Ureter (tissue), 1 donor: ENCODE measurements at regions not wholly inside any gene's neighbourhood (a gene's known extent, or its start where the extent isn't known, plus 50 kb on each side); places are given as distances from the start of the nearest gene placed in this dataset.

ENCODE experiments used
- DNase-seq: peaks from one replicate; pipeline ENCODE4 v3.0.0-alpha.2; 2020; ENCODE audit warnings: low spot score
- donor health status: DM: yes; HTN: yes; CAD: no.

DNA sequence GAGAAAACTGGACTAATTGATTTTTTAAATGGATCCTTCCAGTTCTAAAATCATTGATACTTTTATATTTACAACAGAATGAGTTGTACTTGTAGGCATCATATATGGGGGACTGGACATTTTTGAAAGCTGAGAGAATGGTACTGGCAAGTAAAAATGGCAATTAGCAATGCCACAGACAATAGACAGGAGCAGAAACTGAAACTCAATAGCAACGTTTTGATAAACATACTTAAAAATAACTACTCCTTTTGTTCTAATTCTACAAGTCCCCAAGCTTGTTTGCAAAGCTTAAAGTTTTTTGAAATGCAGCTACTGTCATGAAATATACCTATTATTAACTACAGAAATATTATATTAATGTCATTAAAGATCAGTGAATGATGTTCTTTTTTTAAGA is 52.8 kb upstream of the FBXL7 start:
- DNase-seq: no peak

DNA sequence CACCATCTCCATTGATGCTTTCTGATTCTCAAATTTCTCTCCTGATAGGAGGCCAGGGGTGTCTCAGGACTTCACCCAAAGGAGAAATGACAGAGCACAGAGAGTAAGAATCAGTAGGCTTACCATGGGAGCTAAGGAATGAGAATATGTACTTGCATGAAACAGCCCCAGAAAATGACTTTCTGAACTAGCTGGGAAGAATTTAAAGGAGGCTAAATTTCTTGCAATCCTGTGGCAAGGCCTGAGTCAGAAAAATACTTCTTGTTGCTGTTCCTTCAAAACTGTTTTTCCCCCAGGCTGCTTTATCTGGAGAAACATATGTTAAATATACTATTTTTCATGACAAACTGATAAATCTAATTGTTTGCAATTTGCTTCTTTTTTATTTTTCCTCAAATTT is 53.4 kb upstream of the FBXL7 start:
- no peak for DNase-seq

DNA sequence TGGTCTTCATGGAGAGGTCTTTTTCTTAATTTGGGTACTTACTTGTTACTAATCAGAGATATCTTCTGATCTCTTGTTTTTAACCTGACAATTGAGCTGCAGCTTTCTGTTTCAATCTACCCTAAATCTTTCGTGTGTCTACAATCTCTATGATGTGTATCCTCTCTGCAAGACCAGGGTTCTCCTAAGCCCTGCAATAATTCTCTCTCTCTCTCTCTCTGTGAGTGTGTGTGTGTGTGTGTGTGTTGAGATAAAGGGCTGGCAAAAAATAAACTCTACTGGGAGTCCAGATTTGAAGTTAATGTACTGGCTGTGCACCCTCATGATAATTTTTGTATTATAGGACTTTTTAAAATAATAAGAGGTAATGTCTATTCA is 57.8 kb upstream of the FBXL7 start:
- no peak for DNase-seq

DNA sequence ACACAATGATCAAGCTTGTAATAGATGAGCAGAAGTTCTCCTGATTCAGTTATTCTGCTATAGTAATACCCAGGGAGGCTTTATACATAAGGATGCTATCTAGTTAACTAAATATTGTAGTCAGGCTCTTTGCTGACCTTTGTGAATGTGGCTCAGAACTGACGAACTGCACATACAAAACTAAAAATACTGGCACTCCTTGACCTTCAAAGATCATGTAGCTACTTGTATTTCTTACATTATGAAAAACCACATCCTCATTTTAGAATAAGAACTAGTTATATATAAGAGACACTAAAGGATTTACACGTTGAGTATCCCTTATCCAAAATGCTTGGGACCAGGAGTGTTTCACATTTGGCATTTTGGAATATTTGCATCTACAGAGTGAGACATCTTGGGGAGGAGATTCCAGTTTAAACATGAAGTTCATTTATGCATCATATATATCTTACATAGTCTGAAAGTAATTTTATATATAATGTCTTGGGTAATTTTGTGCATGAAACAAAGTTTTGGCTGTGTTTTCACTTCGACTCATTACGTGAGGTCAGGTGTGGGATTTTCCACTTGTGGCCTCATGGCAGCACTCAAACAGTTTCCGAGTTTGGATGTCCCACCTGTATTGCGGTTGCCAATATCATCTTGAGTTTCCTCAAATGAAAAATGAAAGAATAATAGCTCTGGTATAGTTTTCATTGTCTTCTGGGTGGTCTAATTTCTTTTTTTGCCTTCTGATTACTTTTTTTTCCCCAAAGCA is 58.4 kb upstream of the FBXL7 start:
- no peak for DNase-seq

DNA sequence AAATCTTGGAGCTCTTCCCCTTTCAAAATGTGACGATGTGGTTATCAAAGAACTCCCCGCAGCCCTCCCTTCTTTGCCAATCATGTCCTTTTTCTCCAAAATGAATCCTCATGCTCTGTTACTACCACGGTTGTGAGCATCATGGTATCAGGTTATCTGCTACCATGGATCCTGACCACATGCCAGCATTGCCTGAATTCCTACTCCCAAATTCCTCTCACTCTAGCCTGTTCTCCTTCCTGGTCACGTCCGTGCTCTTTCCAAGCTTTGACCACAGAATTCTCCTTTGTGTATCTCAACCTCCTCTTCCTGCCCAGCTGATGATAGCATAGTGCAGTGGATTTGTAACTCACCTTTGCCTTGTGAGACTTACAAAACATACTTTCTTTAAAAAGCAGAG is 59.5 kb upstream of the FBXL7 start:
- no peak for DNase-seq

DNA sequence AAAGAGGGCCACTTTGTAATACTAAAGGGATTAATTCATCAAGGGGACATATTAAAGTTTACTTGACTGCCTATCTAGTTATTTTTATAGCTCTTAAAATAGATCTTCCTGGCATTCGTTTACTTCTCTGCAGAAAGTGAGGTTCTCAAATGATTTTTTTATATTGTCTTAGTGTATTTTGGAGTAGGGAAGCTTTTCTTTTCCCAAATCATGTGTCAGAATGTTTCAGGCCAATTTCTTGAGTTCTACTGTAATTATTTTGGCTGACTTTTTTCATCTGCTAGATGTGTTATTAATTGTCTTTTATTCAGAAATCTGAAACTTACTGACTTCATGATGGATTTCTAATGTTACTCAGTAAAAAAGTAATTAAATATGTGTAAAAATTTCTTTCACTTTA is 60.2 kb upstream of the FBXL7 start:
- no peak for DNase-seq

DNA sequence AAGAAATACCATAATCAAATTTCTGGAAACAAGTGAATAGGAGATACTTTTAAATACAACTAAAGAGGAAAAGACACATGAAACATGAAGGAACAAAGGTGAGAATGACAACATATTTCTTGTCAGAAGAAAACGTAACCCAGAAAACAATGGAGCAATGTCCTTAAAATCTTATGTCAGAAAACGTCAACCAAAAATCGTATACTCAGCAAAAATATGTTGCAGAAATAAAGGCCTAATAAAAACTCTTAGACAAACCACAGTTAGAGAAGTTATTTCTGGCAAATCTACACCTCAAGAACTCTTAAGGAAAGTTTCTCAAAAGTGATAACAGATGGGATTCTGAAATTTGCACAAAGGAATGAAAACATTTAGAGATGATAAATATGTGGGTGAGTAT is 66.3 kb upstream of the FBXL7 start:
- no peak for DNase-seq

DNA sequence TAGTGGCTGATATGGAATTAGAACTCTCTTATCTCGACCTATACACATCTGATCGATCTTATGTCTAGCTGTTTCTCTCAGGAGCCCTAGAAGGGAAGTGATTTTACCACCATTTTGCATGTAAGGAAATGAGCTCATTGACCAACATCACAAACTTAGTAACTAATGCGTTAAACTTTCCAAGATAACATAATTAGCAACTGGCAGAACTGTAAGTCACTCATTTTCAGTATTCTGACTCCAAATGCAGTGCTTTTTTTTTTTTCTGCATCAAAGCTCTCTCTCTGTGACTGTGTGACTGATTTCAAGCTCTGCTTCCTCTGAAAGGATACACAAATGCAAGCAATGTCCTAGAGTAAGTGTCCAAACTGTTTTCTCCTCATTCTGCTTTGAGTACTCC is 68.1 kb upstream of the FBXL7 start:
- no peak for DNase-seq

DNA sequence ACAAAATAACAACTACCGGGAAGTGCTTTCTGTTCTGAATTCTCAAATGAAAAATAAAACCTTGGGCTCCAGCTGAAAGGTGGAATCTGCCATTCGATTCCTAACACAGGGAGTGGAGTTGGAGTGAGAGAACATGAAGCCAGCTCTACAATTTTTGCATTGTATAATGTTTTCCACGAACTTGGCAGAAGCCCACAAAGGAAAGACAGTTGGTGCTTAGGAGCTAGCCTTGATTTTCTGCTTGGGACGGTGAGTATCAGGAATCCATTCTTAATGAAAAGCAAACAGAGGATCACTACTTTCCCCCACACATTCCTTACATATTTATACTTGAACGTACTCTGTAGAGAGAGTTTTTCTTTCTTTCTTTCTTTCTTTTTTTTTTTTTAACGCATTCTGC is 74.2 kb upstream of the FBXL7 start:
- DNase-seq: no peak

DNA sequence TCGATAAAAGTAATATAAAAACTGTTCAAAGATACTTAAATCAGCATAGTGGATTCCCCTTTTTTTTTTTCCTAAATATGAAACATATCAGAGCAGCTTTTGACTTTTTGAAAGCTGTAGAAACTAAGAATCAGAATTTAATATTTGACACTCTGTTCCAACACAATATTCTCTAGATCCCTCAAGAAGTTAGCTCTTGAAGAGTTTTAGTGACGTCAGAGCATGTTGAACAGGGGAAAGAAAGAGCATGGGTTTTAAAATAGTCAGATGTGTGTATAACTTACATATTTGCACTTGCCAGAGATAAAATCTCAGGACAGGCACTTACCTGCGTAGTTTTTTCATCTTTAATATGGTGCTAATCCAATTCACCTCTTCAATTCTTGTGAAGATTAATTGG is 75.2 kb upstream of the FBXL7 start:
- no peak for DNase-seq

DNA sequence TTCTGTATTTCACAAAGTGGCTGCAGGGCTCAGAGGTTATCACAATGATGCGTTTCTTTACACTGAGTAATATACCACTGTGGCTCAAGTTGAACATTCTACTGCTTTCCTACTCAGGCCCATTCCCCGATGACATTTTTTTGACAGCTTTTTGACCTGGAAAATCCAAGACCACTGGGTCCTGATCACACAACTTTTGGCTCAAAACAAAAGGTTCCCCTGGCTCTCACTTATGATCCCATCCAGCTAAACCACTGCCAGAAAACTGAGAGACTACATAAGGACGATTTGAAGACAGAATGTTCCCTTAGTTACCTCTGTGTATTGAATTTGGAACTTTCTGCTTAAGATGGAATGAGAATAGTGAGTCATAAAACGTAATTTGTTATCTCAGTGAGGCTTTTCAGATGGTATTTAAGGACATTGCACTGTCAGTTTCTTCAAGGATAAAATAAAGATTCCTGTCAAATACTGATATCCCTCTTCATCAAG is 78.0 kb upstream of the FBXL7 start:
- DNase-seq: no peak

DNA sequence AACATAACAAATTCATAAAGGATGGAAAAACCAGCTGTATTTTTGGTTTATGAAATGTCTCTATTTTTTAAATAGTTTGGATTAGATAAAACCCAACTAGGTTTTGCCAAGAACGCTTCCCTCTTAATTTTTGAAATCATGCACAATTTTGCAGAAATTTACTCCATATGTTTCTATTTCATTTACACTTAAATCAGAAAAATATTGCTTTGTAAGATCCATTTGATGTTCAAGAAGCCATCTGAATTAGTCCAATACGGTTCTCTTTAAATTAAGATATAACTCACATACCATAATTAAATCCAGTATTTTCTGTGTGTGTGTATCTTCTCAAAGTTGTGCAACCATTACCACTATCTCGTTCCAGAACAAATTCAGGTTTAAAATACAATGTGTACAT is 78.6 kb upstream of the FBXL7 start:
- no peak for DNase-seq

DNA sequence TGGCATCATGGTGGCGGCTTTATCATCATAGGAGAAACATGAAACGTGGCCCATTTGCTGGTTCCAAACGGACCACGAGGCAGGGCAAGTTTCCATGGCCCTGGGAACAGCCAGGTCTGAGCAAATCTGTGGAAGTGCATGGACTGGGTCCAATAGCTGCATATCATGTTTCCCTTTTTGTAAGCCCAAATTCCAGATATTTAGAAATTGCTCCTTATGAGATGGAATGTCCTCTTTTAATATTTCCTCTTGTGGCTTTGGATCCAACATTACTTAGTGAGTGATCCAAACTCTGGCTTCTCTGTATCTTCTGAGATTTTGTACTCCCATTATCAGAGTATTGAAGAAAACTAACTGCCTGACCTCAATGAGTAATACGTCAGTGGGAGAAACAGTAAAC is 79.8 kb upstream of the FBXL7 start:
- DNase-seq: no peak

DNA sequence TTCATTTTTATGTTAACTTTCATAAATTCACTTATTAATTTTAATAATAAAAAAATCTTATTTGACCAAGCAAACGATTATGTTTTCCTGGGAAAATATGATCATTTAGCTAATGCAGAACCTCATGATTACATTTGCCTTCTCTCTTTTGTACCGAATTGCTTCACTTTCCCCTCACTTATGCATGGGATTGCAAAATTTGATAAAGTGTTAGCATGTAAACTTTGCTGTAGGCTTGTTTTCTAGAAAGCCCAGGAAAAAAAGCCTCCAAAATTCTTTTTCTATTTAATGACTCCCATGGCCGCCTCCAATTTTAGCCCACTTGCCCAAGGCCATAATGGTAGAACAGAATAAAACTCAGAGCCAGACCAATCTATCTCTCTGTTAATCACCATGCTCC is 82.8 kb upstream of the FBXL7 start:
- DNase-seq: no peak

DNA sequence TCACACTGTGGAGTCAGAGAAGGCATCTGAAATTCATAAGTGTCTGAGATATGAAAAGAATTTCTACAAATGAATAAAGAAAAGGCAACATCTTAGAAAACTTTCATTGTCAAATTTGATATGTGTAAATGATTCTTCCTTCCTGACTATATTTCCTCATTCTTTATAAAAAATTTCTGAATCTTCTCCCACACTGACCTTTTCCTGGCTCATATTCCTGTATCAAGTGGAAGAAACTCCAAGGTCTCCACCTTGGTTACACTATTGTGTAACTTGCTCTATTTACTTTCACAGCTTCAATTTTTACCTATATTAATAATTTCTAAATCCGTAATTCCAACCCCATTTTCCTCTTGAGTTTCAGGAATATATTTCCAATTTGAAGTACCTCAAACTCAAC is 93.5 kb upstream of the FBXL7 start:
- no peak for DNase-seq

DNA sequence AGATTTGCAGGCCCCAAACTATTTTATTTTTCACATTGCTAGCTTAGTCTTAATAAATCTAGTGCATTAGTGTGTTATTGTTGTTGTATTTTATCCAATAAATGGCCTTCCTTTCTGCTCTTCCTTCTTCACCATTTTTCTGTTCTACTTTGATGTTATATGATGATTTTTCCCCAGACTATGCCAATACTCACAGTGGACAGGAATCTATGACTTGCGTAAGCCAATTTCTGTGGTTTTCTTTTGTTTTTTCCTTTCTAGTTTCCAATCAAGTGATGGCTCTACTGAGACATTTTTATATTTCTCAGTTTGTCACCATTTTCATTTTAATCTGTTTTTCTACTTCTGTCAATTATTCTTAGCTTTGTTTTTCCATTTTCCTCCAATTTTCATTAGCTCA is 106.8 kb upstream of the FBXL7 start:
- no peak for DNase-seq

DNA sequence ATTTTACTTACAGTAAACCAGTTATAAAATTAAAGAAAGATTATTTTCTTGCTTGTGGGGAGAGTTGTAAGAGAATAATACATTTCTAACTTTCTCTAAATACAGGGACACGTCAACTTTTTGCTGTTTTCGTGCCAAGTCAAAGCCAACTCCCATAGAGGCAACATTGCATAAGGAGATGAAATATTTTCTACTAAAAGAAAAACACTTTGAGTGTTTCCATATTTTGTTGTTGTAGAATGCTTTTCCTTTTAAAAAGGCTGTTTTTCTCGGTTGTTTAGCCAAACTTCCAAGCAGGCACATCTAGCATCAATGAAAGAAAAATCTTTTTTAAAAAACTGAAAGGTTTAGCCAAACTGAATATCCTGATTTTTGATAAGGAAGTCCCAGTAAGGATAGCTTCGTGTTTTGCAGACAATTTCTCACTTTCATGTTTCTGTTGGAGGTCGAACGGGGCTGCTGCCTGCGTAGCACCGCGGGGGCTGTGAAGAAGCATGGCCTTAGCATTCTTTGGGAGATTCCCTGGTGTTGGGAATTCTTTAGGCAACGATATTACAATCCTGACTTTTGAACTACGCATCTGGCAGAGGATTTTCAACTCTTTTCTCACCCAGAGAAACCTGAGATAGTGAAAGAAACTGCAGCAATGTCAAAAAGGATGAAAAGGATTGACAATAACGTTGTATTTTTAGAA is 108.1 kb upstream of the FBXL7 start:
- no peak for DNase-seq

DNA sequence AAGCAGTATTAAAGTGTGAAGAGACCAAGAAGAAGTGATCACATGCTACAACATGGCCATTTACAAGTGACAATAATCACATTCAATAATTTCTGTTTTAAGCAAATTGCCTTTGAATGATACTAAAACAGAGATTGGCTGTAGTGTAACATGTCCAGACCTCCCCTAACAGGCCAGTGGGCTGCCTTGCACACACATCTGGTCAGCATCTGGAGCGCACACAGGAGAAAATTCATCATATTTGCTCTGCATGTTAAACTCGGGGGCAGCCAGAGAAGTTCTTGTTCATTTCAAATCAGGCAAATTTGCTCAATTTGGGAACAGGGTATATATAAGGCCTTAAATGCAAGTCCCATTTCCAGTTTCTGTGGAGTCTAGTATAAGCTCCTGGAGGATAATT is 111.1 kb upstream of the FBXL7 start:
- no peak for DNase-seq

DNA sequence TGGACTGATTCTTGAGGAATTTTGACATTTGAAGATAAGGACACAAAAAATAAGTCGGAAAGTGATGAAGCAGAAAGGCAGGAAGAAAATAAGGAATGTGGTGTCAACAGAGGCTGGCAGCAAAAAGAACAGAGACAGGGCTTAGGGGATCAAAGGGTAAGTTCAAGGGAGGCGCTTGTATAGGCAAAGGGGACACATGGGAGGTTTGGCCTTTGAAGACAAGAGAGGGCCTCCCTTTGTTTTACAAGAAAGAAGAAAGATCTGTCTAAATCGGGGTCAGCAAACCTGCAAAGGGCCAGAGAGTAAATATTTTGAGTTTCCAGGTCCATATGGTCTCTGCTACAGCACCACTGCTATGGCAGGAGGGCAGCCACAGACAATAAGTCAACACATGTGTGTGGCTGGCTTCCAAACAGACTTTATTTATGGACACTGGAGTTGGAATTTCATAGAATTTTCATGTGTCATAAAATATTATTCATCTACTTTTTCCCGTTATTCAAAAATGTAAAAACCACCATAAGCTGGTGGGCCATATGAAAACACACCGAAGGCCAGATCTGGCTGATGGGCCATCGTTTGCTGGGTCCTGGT is 112.0 kb upstream of the FBXL7 start:
- no peak for DNase-seq

DNA sequence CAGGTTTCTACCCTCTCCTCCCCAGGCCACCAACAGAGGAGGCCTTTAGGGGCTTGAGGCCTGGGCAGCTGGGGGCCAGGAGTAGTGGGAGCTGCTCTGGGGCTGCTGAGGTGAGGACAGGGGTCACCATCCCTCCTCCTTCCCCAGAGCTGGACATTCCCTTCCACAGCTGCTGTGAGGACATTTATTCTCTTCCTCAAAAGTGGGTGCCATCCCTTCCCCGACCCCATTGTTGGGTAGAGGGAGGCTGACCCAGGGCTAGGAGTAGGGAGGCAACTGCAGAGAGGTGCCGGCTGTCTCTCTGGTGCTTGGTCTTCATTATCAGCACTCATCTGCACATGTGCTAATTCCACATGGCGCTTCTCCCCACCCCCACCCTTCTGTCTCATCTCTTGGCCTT is 113.9 kb upstream of the FBXL7 start:
- DNase-seq: no peak

DNA sequence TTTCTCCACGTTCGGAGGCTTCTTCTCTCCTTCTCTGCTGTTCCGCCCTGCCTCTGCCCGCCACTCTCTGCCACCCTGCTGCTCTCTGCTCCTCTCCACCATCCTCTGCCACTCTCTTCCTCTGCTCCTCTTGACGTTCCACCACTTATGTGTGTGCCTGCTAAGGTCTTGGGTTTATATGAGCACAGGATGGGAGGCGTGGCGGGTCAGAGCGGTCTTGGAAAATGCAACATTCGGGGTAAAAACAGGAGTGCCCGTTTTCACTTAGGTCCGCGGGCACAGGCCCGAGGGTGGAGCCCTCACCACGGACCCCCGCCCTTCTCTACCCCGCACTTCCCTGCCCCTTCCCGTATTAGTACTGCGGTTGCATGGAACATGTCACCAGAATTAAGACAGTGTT is 114.4 kb upstream of the FBXL7 start:
- no peak for DNase-seq

DNA sequence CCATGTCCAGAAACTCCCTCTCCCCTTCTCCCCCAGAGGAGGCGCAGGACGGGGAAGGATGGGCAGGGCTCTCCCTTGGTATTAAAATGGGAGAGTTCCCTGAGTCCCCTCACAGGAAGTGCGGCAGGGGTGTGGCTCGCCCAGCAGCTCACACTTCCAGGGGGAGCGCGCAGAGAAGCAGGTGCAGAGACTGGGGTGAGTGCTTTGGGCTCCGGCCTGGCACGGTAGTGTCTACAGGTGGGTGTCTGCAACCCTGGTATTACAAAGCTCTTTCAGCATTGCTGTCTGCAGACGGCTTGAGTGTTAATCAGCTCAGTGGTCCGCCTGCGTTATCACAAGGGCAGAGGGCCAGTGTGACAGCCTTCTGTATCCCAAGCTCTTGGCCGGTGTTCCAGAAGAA is 114.9 kb upstream of the FBXL7 start:
- DNase-seq: no peak

DNA sequence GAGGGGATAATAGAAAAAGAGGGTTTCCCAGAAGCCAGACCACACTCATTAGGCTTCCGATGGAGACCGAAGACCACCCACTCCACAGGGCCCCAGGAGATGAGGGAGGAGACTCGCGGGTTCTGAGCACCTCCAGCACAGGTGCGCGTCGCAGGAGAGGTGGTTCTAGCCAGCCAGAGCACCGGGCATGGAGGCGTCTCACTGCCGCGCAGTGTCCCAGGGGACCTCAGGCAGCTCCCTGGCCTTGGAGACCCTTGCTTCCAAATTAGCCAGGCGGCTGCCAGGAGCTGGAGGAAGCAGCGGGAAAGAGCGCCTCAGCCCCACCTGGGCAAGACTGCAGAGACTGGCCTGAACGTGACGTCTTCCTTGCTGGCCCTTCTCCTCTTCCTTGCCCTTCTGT is 115.4 kb upstream of the FBXL7 start:
- DNase-seq: no peak
